ENCODE measurements at regions not wholly inside any gene's neighbourhood (a gene's known extent, or its start where the extent isn't known, plus 50 kb on each side); places are given as distances from the start of the nearest gene placed in this dataset.

DNA sequence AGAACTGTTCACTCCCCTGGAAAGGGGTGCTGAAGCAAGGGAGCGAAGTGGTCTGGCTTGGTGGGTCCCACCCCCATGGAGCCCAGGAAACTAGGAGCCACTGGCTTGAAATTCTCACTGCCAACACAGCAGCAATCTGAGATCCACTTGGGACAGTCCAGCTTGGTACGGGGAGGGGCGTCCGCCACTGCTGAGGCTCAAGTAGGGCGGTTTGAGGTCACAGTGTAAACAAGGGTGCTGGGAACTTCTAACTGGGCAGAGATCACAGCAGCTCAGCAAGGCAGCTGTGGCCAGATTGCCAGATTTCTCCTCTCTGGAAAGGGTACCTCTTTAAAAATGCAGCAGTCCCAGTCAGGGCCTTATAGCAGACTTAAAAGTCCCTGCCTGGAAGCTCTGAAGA lies 53.9 kb upstream of the GALNTL6 start:
- no peak for DNase-seq (ENCODE audit: low spot score)

DNA sequence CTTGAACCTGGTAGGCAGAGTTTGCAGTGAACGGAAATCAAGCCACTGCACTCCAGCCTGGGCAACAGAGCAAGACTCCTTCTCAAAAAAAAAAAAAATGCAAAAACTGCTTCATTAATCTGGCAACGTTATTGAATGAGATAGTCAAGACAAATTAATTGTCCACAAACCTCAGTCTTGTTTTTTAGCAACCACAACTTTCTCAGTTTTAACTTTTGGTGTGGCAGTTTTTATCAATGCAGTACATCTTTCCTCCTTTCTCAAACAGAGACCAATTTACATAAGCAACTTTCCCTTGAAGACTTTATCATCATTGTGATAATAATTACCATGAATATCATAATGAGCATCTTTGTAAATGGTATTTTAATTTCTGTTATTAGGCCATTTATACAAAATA lies 61.7 kb upstream of the GALNTL6 start:
- no peak for DNase-seq (ENCODE audit: low spot score)

DNA sequence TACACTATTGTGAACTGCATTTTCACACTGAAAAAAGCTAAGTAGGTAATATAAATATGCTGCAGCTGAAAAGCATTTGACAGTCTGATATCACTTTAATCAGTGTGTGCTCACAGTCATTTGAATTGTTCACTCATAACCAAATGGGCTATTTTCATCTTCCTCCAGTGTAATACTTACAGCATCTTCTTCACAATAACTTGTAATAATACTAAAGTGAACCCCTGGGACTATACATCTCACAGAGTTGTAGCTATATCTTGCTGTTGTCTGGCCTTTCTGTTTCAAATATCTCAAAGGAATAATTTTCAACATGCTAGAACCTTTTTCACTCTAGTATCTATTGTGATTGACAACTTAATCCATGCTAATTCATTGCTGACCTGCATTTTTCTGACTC lies 66.8 kb upstream of the GALNTL6 start:
- DNase-seq (ENCODE audit: low spot score) = no peak

DNA sequence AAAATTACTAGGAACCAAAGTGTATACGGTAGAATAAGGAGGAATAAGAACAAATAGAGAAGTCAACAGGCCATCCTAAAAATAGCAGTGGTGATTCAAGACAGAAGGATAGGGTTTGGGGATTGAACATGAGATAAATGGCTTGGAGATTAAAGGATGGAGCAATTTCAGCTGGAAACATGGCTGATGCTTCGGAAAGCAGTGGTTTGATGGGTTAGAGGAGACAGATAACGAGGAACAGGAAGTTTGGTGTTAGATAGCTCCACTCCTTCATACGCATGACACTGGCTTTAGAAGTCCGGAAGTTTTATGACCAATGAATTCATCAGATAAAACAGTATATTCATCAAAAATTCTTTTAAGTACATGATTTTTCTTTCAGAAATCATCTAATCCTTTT lies 70.8 kb upstream of the GALNTL6 start:
- DNase-seq (ENCODE audit: low spot score) = no peak

DNA sequence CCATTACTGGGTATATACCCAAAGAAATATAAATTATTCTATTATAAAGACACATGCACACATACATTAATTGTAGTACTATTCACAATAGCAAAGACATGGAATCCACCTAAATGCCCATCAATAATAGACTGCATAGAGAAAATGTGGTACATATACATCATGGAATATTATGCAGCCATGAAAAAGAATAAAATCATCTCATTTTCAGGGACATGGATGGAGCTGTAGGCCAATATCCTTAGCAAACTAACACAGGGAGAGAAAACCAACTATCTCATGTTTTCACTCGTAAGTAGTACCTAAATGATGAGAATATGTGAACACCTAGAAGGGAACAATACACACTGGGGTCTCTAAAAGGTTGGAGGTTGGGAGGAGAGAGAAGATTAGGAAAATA lies 86.0 kb upstream of the GALNTL6 start:
- no peak for DNase-seq (ENCODE audit: low spot score)

DNA sequence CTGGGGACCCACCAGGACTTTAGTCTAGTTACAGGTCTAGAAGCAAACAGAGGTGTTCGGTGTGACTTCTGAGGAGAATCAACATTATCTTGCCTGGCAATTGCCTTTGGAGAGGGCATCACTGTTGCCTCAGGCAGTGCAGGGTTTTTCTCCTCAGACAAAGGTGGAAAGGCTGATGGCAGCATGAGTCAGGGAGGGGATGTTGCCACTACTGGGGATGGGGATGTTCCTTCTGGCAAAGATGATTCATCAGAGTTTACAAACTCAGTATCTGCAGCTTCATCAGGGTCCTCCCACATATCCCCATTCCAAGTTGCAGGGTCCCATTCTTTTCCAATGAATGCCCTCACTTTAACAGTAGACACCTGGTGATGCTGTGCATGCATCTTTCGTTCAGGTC lies 91.3 kb upstream of the GALNTL6 start:
- no peak for DNase-seq (ENCODE audit: low spot score)

DNA sequence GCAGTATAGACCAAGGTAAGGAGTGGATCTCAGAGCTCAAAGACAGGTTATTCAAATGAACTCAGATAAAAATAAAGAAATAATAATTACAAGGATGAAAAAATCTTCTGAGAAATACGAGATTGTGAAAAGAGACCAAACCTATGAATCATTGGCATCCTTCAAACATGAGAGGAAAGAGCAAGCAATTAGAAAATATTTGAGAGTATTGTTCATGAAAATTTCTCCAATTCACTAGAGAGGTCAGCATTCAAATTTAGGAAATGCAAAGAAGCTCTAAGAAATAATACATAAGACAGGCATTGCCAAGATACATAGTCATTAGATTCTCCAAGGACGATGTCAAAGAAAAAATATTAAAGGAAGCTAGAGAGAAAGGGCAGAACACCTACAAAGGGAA lies 93.5 kb upstream of the GALNTL6 start:
- no peak for DNase-seq (ENCODE audit: low spot score)

DNA sequence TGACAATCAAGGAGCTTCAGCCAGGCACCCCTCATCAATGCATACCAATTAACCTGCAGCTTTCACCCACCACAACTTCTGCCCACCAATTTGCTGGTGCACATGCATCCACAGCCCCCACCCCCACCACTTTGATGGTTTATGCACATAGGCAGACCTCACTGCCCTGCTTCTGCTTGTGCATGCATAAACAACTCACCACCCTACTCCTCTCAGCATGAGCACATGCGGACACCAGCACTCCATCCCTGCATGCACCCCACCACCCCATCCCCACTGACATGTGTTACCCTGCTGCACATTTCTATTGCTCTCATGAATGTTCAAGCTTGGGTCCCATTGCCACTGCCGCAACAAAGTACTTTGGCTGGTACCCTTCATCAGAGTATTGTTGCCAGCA lies 94.5 kb upstream of the GALNTL6 start:
- DNase-seq (ENCODE audit: low spot score) = no peak

DNA sequence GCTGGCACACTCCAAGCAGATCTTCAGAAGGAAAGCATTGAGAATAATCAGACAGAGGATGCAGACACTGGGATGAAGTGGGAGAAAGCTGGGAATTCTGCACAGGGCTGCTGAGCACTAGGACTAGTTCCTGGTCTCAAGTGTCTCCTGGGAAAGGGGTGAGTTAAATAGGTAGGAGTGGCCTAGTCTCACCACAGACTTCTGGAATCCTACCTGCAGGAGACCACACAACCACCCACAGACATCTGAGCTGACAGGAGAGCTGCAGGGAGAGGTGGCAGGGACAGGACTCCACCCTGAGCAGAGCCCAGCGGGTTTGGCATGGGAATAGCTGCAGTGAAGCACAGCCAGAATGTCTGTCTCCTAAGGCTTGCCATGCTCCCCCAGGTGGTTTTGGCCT lies 95.1 kb upstream of the GALNTL6 start:
- DNase-seq (ENCODE audit: low spot score) = no peak

DNA sequence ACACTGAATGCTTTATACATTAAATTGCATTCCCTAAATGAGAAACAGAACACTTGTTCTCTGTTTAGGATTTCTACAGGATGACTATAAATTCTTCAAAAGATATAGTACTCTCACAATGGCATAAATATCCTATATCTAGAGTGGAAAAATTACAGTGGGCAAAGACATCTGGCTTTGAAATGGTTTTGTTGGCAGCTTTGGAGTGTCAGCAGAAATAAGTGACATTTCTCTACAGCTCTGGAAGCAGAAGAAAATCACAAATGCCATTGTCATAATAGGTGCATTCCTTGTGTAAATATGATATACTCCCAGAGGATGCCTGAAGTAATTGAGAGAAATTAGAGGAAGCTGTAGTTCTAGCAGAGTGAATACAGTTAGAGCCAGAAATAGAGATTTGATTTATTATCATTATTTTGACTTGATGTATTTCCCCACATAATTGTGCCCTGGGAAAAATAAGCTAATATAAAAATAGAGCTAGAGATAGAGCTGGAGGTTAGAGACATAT lies 95.9 kb upstream of the GALNTL6 start:
- DNase-seq (ENCODE audit: low spot score) = no peak

DNA sequence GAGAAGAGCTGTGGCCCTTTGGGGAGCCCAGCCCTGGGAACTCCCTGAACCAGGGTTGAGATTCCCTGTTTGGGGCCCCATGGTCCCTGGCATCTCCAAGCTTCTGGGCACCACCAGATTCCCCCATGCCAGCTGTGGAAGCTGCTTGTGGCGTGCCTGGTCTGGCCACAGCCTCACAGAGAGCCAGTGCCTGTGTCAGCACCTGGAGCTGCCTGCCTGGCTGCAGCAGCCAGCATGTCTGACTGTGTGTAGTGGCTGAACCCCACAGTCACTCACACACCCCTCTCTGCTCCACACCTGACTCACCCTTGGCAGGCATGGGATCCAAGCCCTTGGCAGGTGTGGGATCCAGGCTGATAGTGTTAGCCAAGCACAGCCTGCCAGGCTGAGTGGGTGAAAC lies 97.2 kb upstream of the GALNTL6 start:
- no peak for DNase-seq (ENCODE audit: low spot score)

DNA sequence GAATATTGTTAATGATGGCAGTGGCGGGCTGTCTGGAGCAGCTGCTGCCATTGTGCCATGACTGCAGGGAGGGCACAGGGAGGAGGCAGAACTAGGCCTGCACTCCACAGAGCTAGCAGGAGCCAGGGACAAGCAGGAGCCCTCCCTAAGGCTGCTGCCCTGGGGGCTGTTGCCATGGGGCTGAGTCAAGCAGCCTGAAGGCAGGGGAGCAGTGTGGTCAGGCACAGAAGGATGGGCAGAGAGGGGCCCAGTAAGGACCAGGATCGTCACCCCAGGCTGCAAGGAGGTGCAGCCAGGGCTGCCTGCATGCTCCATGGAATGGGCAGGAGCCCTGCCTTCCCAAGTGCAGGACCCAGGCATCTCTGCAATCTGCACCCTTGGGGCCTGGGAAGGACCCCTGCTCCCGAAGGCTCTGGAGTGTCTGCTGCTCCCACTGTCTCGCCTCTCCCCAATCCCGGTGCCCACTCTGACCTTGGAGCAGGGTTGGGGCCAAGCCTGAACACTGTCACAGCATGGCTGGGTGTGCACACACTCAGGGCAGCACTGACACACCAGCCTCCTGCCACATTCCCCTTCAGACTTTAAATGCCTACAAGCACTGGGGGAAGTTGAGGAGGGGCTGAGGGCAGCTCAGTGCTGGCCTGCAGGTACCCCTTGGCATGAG lies 98.3 kb upstream of the GALNTL6 start:
- no peak for DNase-seq (ENCODE audit: low spot score)

DNA sequence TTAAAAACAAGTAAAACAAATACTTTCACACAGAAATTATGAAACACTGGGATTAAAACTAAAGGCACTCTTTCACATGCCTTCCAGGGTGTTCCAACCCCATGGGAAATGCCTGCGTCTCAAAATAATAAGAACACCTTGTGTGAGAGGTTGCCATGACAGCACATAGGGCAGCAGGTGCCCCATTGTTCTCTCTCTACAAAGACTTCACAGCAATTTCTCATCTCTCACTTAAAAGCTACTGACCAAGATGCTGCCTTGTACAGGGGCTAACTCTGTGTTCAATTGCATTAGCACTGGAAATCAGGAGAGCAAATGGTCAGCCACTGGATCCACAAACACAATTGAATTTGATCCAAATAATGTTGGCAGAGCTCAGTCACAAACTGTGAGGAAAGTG lies 102.5 kb upstream of the GALNTL6 start:
- no peak for DNase-seq (ENCODE audit: low spot score)

DNA sequence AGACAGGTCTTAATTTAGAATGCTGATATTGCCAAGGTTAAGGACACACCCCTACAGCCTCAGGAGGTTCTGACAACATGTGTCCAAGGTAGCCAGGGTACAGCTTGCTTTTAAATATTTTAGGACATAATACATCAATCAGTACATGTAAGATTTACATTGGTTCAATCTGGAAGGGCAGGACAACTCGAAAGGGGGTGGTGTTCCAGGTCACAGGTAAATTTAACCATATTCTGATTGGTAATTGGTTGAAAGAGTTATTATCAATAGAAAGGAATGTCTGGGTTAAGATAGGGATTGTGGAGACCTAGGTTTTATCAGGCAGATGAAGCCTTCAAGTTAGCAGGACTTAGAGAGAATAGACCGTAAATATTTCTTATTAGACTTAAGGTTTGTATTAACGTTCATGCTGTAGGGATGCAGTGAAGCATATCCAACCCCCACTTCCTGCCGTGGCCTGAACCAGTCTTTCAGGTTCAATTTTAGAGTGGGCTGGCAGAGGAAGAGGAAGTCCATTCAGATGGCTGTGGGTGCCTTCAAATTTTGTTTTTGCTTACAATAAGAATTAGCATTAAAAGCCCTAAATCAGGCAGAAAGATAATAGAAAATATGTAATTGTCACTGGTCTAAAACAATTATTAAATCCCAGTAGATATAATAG lies 136.5 kb upstream of the GALNTL6 start:
- no peak for DNase-seq (ENCODE audit: low spot score)

DNA sequence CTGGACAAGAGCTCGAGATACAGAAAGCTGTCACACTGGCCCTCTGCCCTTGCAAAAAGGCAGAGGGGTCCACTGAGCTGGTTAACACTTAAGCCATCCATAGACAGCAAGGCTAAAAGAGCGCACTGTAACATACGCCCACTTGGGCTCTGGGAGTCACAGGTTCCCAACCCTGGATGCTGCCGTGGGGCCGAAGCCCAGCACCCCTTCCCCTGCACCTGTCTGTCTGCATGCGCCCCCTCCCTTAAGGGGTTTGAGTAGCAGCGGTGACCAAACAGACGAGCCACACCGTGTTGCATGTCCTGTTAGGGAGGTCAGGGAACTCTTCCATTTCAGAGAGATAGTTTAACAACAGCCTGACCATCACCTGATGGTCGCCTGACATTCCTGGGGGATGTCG lies 138.4 kb upstream of the GALNTL6 start:
- no peak for DNase-seq (ENCODE audit: low spot score)

DNA sequence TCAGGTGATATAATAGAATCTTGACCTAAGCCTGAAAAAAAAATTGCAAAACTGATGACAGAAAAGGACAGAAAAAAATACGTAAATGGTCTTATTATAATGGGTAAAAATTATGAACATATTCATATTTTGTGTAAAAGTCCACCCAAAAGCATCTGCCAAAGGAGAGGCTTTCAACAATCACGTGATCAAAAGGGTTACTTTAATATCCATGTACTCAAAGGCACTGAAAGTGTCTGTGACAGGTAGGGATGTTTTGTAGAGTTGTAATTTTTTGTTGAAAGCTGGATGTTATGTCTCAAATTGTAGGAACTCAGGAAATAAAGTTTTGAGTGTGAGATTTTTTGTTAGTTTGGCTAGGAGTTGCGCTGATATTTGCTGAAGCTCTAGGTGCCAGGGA lies 144.8 kb upstream of the GALNTL6 start:
- no peak for DNase-seq (ENCODE audit: low spot score)

DNA sequence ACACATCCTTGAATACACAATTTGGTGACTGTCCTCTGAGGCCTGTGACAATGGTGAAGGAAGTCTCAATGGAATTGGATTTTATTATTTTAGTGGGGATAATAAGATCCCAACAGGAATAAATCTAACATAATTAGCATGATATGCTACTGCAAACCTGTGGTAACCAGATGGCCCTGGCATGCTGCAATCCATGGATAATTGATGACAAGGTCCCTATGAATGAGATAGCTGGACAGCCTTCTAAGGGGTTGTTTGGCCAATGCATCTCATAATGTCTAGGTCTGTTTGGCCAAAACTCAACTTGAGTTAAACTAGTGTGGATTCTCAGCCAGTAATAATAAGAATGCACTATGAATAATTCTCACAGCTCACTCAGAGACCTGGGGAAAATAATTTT lies 145.3 kb upstream of the GALNTL6 start:
- DNase-seq (ENCODE audit: low spot score) = no peak

DNA sequence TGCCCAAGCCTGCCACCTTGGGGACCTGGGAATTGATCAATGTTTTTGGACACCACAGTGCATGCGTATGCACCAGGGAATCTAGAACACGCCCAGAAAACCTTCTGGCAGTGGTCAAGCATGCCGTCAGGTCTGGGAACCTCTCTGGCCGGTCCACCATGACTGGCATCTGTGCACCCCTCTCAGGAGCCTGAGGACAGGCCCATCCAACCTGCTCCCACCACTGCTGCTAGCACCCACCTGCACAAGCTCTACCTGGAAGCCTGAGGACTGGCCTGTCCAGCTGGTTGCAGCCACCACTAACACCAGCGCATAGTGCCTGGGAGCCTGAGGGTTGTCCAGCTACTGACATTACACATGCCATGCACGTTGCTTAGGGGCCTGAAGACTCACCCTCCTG lies 162.1 kb upstream of the GALNTL6 start:
- DNase-seq (ENCODE audit: low spot score) = no peak

DNA sequence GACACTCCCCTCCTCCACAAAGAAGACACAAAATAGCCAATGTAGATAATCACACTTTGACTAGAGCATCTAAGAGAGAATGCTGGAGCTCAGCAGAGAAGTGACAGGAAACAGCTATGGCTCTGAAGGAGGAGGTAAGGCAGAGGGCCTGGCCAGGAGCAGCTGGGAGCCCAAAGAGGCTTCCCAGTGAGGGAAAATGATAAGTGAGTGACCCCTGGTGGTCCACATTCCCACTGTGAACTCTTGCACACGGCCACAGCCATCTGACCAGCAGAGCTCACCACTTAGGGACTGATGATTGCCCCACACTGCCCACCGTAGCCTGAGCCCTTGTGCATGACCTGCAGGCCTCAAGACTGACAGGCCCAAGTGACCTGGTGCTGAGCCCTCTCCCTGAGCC lies 162.7 kb upstream of the GALNTL6 start:
- DNase-seq (ENCODE audit: low spot score) = no peak

DNA sequence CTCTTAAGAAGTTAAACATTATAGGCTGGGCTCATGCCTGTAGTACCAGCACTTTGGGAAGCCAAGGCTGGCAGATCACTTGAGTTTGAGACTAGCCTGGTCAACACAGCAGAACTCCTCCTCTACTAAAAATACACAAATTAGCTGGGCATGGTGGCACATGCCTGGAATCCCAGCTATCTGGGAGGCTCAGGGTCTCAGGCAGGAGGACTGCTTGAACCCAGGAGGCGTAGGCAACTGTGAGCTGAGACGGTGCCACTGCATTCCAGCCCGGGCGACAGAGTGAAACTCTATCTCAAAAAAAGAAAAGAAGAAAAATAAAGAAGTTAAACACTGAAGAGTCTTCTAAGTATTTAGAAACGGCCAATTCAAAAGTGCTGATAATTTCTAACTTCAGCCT lies 164.3 kb upstream of the GALNTL6 start:
- DNase-seq (ENCODE audit: low spot score) = no peak

DNA sequence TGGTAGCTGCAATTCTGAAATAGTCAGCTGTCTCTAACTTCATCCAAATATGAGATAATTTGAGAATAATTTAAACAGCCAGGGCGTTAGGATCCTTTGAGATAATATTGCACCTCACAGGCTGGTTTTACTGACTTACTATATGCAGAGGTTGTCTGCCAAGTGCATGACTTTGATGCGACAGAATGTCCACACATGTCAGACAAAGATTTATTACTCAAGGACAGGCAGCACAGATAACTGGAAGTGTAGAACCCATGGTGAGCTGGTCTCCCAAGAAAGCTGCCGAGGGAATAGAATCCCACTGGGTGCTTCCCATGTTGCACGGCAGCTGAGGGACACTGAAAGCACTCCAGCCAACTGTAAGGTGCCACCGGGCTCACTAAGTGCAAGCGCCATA lies 166.2 kb upstream of the GALNTL6 start:
- DNase-seq (ENCODE audit: low spot score) = no peak

DNA sequence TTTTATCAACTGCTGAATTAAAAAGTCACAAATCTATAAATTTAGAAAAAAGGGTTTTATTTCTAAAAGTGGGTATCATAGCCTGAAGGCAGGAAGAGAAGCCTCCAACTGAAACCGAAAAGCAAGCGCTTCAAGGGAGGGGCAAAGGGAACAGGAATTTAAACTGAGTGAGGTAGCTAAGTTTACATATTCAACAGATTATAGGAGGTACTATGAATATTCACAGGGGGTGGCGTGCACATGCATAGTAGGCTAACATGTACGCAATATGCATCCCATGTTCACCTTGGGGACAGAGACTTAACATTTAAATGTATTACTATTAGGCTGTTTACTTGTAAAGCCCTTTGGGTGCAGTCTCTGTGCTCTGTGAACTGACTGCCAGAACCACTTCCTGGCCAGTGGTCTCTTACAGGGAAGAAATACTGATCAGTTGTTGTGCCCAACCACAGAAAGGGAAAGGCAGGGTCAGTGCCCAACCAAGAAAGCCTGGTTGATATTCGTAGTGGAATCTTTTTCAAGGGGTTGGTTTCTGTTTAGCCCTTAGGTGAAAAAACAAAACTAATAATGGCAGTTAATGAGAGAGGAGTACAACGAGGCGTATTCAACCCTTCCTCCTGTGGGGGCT lies 168.7 kb upstream of the GALNTL6 start:
- no peak for DNase-seq (ENCODE audit: low spot score)

DNA sequence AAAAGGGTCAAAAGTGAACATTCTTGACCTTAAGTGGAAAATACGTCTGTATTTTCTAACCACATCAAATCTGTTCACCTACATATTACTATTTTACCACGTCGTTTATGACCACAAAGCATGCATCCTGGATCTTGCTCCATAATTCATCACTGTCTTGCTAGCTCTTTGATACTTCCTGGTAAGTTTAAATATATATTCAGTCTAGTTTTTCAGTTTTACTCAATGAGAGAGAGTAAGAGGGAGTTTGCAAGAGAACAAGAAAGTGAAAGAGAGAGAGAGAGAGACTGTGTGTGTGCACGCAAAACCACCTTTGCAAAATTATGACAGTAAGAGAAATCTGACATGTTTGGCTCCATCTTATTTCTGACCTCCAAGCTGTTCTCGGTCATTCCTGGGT lies 173.7 kb upstream of the GALNTL6 start:
- DNase-seq (ENCODE audit: low spot score) = no peak

DNA sequence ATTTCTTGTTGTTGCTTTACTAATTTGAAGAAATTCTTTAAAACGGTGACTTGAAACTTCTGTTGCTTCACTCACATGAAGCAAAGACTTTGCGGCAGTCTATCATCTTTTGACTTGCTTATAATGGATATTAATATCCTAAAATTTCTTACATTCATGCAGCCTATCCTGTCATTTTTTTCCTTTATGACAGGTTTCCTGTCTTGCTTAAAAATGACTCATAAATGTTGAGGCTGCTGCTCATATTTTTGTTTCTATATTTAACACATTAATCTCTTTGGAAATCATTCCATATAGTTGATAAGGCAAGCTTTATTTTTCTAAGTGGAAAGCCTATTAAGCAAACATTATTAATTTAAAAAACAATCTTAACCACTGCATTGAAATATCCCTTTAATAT lies 176.6 kb upstream of the GALNTL6 start:
- DNase-seq (ENCODE audit: low spot score) = no peak

All from AG08395 (cell line).